ENCODE measurements at regions not wholly inside any gene's neighbourhood (a gene's known extent, or its start where the extent isn't known, plus 50 kb on each side); places are given as distances from the start of the nearest gene placed in this dataset.

GRCh38 chr6:18044108-18044783 is 56.8 kb upstream of the KIF13A start:
- POLR2A ChIA-PET = no interaction called here
- H4K20me1 ChIP-seq (ENCODE audit: control insufficient read depth, insufficient read depth, low read length, poor library complexity, severe bottlenecking) = no peaks in the 10 kb centered on the region
- no peak overlapping the region for H2AFZ ChIP-seq (ENCODE audit: insufficient read depth, low read depth, low read length, poor library complexity, severe bottlenecking)
- no peak overlapping the region for H3K27ac ChIP-seq (ENCODE audit: low read length in 2 of 2)
- H3K4me3 ChIP-seq (ENCODE audit: control extremely low read depth in 1 of 5, extremely low read depth in 1 of 5, insufficient read depth in 1 of 5, low read depth in 2 of 5, low read length in 4 of 5) = no peak overlapping the region
- 82% methylated on average over 5 of the region's 11 CpGs for WGBS (ENCODE audit: insufficient coverage)
- DNase-seq (no peak), ATAC-seq (ENCODE audit: low read depth) (no peak)
- intact Hi-C loops (cut with micrococcal nuclease) = no loop called here
- no peak overlapping the region for H3K4me2 ChIP-seq (replicated peaks; ENCODE audit: low read depth, low read length, poor library complexity, severe bottlenecking)
- Mint-ChIP-seq H3K4me3 (no peak overlapping the region), H3K27me3 (peaks cover 6% of the 10 kb centered on the region), H3K27ac (no peak overlapping the region), H3K4me1 (no peaks in the 10 kb centered on the region), H3K9me3 (ENCODE audit: insufficient read depth) (no peaks in the 10 kb centered on the region)
- no peaks in the 10 kb centered on the region for H3K36me3 ChIP-seq (replicated peaks in 1 of 2; ENCODE audit: control extremely low read depth in 1 of 2, control insufficient read depth in 1 of 2, extremely low read depth in 1 of 2, insufficient read depth in 2 of 2, low read length in 1 of 2)
- CTCF ChIA-PET = no interaction called here
- H3K9ac ChIP-seq (ENCODE audit: low read length) = no peak overlapping the region
- no peaks in the 10 kb centered on the region for H3K4me1 ChIP-seq (ENCODE audit: control insufficient read depth in 2 of 2, insufficient read depth in 2 of 2, low read length in 2 of 2)
- H3K79me2 ChIP-seq (ENCODE audit: control insufficient read depth, insufficient read depth, low read length) = no peaks in the 10 kb centered on the region
- H3K27me3 ChIP-seq (replicated peaks in 1 of 4; ENCODE audit: control extremely low read depth in 1 of 4, control insufficient read depth in 3 of 4, insufficient read depth in 4 of 4, low read length in 3 of 4) = no peaks in the 10 kb centered on the region
- no peaks in the 10 kb centered on the region for H3K9me3 ChIP-seq (ENCODE audit: control extremely low read depth in 1 of 3, control insufficient read depth in 2 of 3, insufficient read depth in 1 of 3, low read length in 2 of 3)
- no peak for TF ChIP-seq CTCF (IDR thresholded peaks at IDR 0.05)

- DNase-seq (no peak), ATAC-seq (ENCODE audit: low read depth) (no peak)
- H3K9me3 ChIP-seq (ENCODE audit: control extremely low read depth in 1 of 3, control insufficient read depth in 2 of 3, insufficient read depth in 1 of 3, low read length in 2 of 3) = no peaks in the 10 kb centered on the region
- no peaks in the 10 kb centered on the region for H3K9me3 Mint-ChIP-seq (ENCODE audit: insufficient read depth)
- no peak for TF ChIP-seq CTCF (IDR thresholded peaks at IDR 0.05)
- no peak for TF ChIP-seq EZH2 (IDR thresholded peaks at IDR 0.05; ENCODE audit: borderline replicate concordance, insufficient read depth, low read depth, low read length, poor library complexity, severe bottlenecking)
- no peaks in the 10 kb centered on the region for H3K36me3 ChIP-seq (replicated peaks in 1 of 2; ENCODE audit: control extremely low read depth in 1 of 2, control insufficient read depth in 1 of 2, extremely low read depth in 1 of 2, insufficient read depth in 2 of 2, low read length in 1 of 2)
- no peaks in the 10 kb centered on the region for H3K4me1 Mint-ChIP-seq
- H3K27ac Mint-ChIP-seq = no peak overlapping the region
- no peak overlapping the region for H3K4me2 ChIP-seq (replicated peaks; ENCODE audit: low read depth, low read length, poor library complexity, severe bottlenecking)
- no peaks in the 10 kb centered on the region for H4K20me1 ChIP-seq (ENCODE audit: control insufficient read depth, insufficient read depth, low read length, poor library complexity, severe bottlenecking)
- H3K4me3 Mint-ChIP-seq = no peak overlapping the region
- 94% methylated on average over 6 of the region's 8 CpGs for WGBS (ENCODE audit: insufficient coverage)
- H3K27me3 Mint-ChIP-seq = peaks cover 10% of the 10 kb centered on the region
- H3K27me3 ChIP-seq (replicated peaks in 1 of 4; ENCODE audit: control extremely low read depth in 1 of 4, control insufficient read depth in 3 of 4, insufficient read depth in 4 of 4, low read length in 3 of 4) = no peaks in the 10 kb centered on the region
- H3K79me2 ChIP-seq (ENCODE audit: control insufficient read depth, insufficient read depth, low read length) = no peaks in the 10 kb centered on the region
- no peak overlapping the region for H2AFZ ChIP-seq (ENCODE audit: insufficient read depth, low read depth, low read length, poor library complexity, severe bottlenecking)
- intact Hi-C loops (cut with micrococcal nuclease) = no loop called here
- no peaks in the 10 kb centered on the region for H3K4me1 ChIP-seq (ENCODE audit: control insufficient read depth in 2 of 2, insufficient read depth in 2 of 2, low read length in 2 of 2)
- ChIA-PET CTCF (no interaction called here), POLR2A (no interaction called here)
- no peak overlapping the region for H3K4me3 ChIP-seq (ENCODE audit: control extremely low read depth in 1 of 5, extremely low read depth in 1 of 5, insufficient read depth in 1 of 5, low read depth in 2 of 5, low read length in 4 of 5)
- H3K9ac ChIP-seq (ENCODE audit: low read length) = no peak overlapping the region
- no peak overlapping the region for H3K27ac ChIP-seq (ENCODE audit: low read length in 2 of 2)
These were observed 55.2 kb upstream of the KIF13A start for GRCh38 chr6:18042536-18043145.
